Liver (tissue), 8 donors: ENCODE measurements at regions not wholly inside any gene's neighbourhood (a gene's known extent, or its start where the extent isn't known, plus 50 kb on each side); places are given as distances from the start of the nearest gene placed in this dataset.
"Not testable (repeated sequence)": the region's sequence is repeated elsewhere in the genome, so short reads cannot be mapped to it uniquely, and the experiment has no call there.

Experiments used
- DNase-seq: peaks from one replicate; pipeline ENCODE4 v3.0.0-alpha.2; 2017; ENCODE audit warnings: low spot score
- H3K27ac ChIP-seq, 2 donors: one replicate each; pipeline ENCODE4 v1.7.0; 2013; ENCODE audit warnings: inconsistent platforms in 2 of 2, low read length in 2 of 2, control low read depth in 1 of 2, low read depth in 1 of 2, mild to moderate bottlenecking in 1 of 2
- H3K27me3 ChIP-seq, 4 donors: one replicate each; pipeline versions ENCODE4 v1.6.1 to v1.7.0; 2013; ENCODE audit warnings: low read length in 3 of 4, inconsistent platforms in 1 of 4, mild to moderate bottlenecking in 1 of 4, moderate library complexity in 1 of 4; ENCODE audit not compliant: control insufficient read depth in 4 of 4, insufficient read depth in 4 of 4
- H3K36me3 ChIP-seq, 4 donors: one replicate each; pipeline versions ENCODE4 v1.6.1 to v1.7.0; 2013; ENCODE audit warnings: low read length in 3 of 4, mild to moderate bottlenecking in 3 of 4, low read depth in 1 of 4, moderate library complexity in 1 of 4; ENCODE audit not compliant: control insufficient read depth in 4 of 4, insufficient read depth in 3 of 4
- H3K4me1 ChIP-seq, 4 donors: one replicate each; pipeline versions ENCODE4 v1.6.1 to v1.7.0; 2013; ENCODE audit warnings: low read length in 3 of 4, mild to moderate bottlenecking in 3 of 4, moderate library complexity in 1 of 4; ENCODE audit not compliant: control insufficient read depth in 4 of 4, insufficient read depth in 4 of 4
- H3K4me3 ChIP-seq, 3 donors: one replicate each; pipeline versions ENCODE4 v1.6.1 to v1.7.0; 2013; ENCODE audit warnings: low read length in 3 of 3, control low read depth in 1 of 3, low read depth in 1 of 3, mild to moderate bottlenecking in 1 of 3
- H3K9ac ChIP-seq, 2 donors: one replicate each; pipeline ENCODE4 v1.7.0; 2013; ENCODE audit warnings: low read length in 2 of 2, mild to moderate bottlenecking in 2 of 2, moderate library complexity in 2 of 2, control low read depth in 1 of 2, low read depth in 1 of 2
- H3K9me3 ChIP-seq, 4 donors: one replicate each; pipeline versions ENCODE4 v1.6.1 to v1.7.0; 2013; ENCODE audit warnings: low read length in 3 of 4; ENCODE audit not compliant: control insufficient read depth in 4 of 4
- EGR1 ChIP-seq, 2 donors: IDR thresholded peaks; 2 replicates each; pipeline ENCODE4 v1.6.1; 2016 to 2018; ENCODE audit warnings: antibody characterized with exemption in 2 of 2, low read depth in 2 of 2
- FOXA1 ChIP-seq: IDR thresholded peaks from 2 replicates; pipeline ENCODE4 v1.6.1; 2016; ENCODE audit warnings: antibody characterized with exemption
- FOXA2 ChIP-seq: IDR thresholded peaks from 2 replicates; pipeline ENCODE4 v1.6.1; 2016; ENCODE audit warnings: antibody characterized with exemption
- GABPA ChIP-seq, 2 donors: IDR thresholded peaks in 1 of 2; conservative IDR thresholded peaks in 1 of 2; 2 replicates each; pipeline ENCODE4 v1.6.1; 2016; ENCODE audit warnings: antibody characterized with exemption in 2 of 2, mild to moderate bottlenecking in 1 of 2, moderate library complexity in 1 of 2
- HNF4A ChIP-seq, 2 donors: conservative IDR thresholded peaks; 2 replicates each; pipeline ENCODE4 v1.6.1; 2016; ENCODE audit warnings: antibody characterized with exemption in 2 of 2, mild to moderate bottlenecking in 2 of 2
- HNF4G ChIP-seq: IDR thresholded peaks from 2 replicates; pipeline ENCODE4 v1.6.1; 2016; ENCODE audit warnings: antibody characterized with exemption
- NR2F2 ChIP-seq: IDR thresholded peaks from 2 replicates; pipeline ENCODE4 v1.6.1; 2016; ENCODE audit warnings: antibody characterized with exemption
- RAD21 ChIP-seq, 2 donors: IDR thresholded peaks; 2 replicates each; pipeline ENCODE4 v1.6.1; 2016; ENCODE audit warnings: antibody characterized with exemption in 2 of 2, mild to moderate bottlenecking in 2 of 2
- RXRA ChIP-seq, 2 donors: IDR thresholded peaks; 2 replicates each; pipeline ENCODE4 v1.6.1; 2017 to 2018; ENCODE audit warnings: antibody characterized with exemption in 2 of 2, mild to moderate bottlenecking in 1 of 2
- SP1 ChIP-seq: IDR thresholded peaks from 2 replicates; pipeline ENCODE4 v1.6.1; 2018; ENCODE audit warnings: antibody characterized with exemption, mild to moderate bottlenecking
- TAF1 ChIP-seq: conservative IDR thresholded peaks from 2 replicates; pipeline ENCODE4 v1.6.1; 2016; ENCODE audit warnings: antibody characterized with exemption, mild to moderate bottlenecking
- YY1 ChIP-seq: IDR thresholded peaks from 2 replicates; pipeline ENCODE4 v1.6.1; 2016; ENCODE audit warnings: antibody characterized with exemption, mild to moderate bottlenecking
- WGBS: extraction: QIAGEN DNeasy Blood & Tissue Kit; methylation state at CpG from one replicate; pipeline ENCODE4 v1.1.7; 2013; 5-methylcytosine and 5-hydroxymethylcytosine counted together
- TF ChIP-seq, protein P1 (sequence below): IDR thresholded peaks from 2 replicates; pipeline ENCODE4 v1.6.1; 2016; ENCODE audit warnings: antibody characterized with exemption
- TF ChIP-seq, protein P2 (sequence below): IDR thresholded peaks from 2 replicates; pipeline ENCODE4 v1.6.1; 2016; ENCODE audit warnings: antibody characterized with exemption, mild to moderate bottlenecking
- TF ChIP-seq, protein P3 (sequence below): IDR thresholded peaks from 2 replicates; pipeline ENCODE4 v1.6.1; 2016; ENCODE audit warnings: antibody characterized with exemption
- TF ChIP-seq, protein P4 (sequence below): IDR thresholded peaks from 2 replicates; pipeline ENCODE4 v1.6.1; 2016; ENCODE audit warnings: antibody characterized with exemption
- TF ChIP-seq, protein P5 (sequence below): fragments of 150-350 bp; IDR thresholded peaks from 2 replicates; pipeline ENCODE4 v1.5.1; 2017; ENCODE audit warnings: improper control_type of control experiment, low read depth, low read length; ENCODE audit not compliant: missing input control
- donor health status: healthy.
- donor health status: healthy.
- donor health status: healthy.
- donor health status: healthy.
- donor health status: healthy.

DNA sequence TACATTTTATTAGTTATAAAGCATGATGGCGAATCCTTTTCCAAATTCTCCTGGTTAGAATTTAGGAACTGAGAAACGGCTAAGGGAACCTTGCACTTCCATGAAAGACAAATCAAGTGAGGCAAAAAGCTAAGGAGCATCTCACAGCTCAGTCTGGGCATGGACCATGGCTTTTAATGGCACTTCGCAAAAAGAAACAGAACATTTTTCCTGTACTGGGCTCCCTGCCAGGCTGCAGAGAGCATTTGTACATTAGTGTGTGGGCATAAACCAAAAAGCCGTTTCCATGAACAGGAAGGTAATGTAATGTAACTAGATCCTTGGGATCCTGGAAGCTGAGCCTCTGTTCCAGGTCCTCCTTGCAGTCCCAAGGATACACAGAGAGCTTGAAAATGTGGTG, 354.2 kb downstream of the MRPS30 start (continued):
- no peak for TF ChIP-seq NR2F2

DNA sequence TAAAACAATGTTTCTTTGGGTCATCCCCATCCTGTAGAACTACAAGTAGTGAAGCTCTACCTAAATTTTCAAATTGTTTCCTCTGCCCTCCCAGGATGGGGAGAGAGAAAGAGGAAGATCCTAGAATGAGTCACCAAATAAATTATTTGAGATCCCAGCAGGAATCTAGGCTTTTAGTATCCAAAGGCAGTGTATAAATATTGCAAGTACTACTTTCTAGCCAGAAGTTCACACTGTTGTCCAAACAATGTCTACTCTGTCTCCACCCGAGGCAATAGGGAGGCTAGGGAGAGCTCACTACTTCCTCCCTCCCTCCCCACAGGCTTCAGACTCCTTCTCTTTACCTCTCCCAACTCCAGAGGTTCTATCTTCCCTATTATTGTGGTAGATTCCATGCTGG, 362.8 kb downstream of the MRPS30 start:
- Histone ChIP-seq H3K4me3 (no peak overlapping the region), H3K27ac (no peak overlapping the region), H3K4me1 (no peaks in the 10 kb centered on the region), H3K36me3 (no peaks in the 10 kb centered on the region), H3K9me3 (no peaks in the 10 kb centered on the region), H3K27me3 (no peaks in the 10 kb centered on the region), H3K9ac (no peak overlapping the region)
- TF ChIP-seq FOXA1 (no peak), HNF4G (no peak), RXRA (IDR thresholded peaks at IDR 0.05) (no peak), HNF4A (conservative IDR thresholded peaks at IDR 0.05) (no peak), RAD21 (IDR thresholded peaks at IDR 0.05) (no peak), FOXA2 (no peak), EGR1 (IDR thresholded peaks at IDR 0.05; ENCODE audit: low read depth in 2 of 2) (no peak), YY1 (no peak), NR2F2 (no peak), SP1 (no peak), GABPA (IDR thresholded peaks at IDR 0.05 in 1 of 2, conservative IDR thresholded peaks at IDR 0.05 in 1 of 2) (no peak), TAF1 (no peak)
- TF ChIP-seq, protein P1, sequence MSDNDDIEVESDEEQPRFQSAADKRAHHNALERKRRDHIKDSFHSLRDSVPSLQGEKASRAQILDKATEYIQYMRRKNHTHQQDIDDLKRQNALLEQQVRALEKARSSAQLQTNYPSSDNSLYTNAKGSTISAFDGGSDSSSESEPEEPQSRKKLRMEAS, result no peak
- TF ChIP-seq, protein P2, sequence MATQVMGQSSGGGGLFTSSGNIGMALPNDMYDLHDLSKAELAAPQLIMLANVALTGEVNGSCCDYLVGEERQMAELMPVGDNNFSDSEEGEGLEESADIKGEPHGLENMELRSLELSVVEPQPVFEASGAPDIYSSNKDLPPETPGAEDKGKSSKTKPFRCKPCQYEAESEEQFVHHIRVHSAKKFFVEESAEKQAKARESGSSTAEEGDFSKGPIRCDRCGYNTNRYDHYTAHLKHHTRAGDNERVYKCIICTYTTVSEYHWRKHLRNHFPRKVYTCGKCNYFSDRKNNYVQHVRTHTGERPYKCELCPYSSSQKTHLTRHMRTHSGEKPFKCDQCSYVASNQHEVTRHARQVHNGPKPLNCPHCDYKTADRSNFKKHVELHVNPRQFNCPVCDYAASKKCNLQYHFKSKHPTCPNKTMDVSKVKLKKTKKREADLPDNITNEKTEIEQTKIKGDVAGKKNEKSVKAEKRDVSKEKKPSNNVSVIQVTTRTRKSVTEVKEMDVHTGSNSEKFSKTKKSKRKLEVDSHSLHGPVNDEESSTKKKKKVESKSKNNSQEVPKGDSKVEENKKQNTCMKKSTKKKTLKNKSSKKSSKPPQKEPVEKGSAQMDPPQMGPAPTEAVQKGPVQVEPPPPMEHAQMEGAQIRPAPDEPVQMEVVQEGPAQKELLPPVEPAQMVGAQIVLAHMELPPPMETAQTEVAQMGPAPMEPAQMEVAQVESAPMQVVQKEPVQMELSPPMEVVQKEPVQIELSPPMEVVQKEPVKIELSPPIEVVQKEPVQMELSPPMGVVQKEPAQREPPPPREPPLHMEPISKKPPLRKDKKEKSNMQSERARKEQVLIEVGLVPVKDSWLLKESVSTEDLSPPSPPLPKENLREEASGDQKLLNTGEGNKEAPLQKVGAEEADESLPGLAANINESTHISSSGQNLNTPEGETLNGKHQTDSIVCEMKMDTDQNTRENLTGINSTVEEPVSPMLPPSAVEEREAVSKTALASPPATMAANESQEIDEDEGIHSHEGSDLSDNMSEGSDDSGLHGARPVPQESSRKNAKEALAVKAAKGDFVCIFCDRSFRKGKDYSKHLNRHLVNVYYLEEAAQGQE, result no peak
- TF ChIP-seq, protein P3, sequence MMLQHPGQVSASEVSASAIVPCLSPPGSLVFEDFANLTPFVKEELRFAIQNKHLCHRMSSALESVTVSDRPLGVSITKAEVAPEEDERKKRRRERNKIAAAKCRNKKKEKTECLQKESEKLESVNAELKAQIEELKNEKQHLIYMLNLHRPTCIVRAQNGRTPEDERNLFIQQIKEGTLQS, result no peak
- TF ChIP-seq, protein P4, sequence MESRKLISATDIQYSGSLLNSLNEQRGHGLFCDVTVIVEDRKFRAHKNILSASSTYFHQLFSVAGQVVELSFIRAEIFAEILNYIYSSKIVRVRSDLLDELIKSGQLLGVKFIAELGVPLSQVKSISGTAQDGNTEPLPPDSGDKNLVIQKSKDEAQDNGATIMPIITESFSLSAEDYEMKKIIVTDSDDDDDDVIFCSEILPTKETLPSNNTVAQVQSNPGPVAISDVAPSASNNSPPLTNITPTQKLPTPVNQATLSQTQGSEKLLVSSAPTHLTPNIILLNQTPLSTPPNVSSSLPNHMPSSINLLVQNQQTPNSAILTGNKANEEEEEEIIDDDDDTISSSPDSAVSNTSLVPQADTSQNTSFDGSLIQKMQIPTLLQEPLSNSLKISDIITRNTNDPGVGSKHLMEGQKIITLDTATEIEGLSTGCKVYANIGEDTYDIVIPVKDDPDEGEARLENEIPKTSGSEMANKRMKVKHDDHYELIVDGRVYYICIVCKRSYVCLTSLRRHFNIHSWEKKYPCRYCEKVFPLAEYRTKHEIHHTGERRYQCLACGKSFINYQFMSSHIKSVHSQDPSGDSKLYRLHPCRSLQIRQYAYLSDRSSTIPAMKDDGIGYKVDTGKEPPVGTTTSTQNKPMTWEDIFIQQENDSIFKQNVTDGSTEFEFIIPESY, result no peak
- TF ChIP-seq, protein P5, sequence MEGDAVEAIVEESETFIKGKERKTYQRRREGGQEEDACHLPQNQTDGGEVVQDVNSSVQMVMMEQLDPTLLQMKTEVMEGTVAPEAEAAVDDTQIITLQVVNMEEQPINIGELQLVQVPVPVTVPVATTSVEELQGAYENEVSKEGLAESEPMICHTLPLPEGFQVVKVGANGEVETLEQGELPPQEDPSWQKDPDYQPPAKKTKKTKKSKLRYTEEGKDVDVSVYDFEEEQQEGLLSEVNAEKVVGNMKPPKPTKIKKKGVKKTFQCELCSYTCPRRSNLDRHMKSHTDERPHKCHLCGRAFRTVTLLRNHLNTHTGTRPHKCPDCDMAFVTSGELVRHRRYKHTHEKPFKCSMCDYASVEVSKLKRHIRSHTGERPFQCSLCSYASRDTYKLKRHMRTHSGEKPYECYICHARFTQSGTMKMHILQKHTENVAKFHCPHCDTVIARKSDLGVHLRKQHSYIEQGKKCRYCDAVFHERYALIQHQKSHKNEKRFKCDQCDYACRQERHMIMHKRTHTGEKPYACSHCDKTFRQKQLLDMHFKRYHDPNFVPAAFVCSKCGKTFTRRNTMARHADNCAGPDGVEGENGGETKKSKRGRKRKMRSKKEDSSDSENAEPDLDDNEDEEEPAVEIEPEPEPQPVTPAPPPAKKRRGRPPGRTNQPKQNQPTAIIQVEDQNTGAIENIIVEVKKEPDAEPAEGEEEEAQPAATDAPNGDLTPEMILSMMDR, result no peak
- DNase-seq, result no peak
- 45% methylated on average over 1 of the region's 1 CpG for WGBS

DNA sequence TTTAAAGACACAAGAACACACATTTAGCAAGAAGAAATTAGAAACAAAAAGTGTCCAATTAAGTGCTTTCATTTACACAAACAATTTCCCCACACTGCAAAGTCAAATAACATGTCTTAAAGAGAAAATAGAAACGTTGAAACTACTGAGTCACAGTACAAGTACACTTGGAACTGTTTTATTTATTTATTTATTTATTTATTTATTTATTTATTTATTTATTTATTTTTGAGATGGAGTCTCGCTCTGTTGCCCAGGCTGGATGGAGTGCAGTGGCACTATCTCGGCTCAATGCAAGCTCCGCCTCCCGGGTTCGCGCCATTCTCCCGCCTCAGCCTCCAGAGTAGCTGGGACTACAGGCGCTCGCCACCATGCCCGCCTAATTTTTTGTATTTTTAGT, 363.9 kb downstream of the MRPS30 start:
- not testable (repeated sequence) for H3K27me3 ChIP-seq, H3K4me1 ChIP-seq, DNase-seq, H3K4me3 ChIP-seq, H3K36me3 ChIP-seq, H3K9me3 ChIP-seq, H3K9ac ChIP-seq, H3K27ac ChIP-seq
- WGBS, result 90% methylated on average over 11 of the region's 11 CpGs
